ENCODE measurements at regions not wholly inside any gene's neighbourhood (a gene's known extent, or its start where the extent isn't known, plus 50 kb on each side); places are given as distances from the start of the nearest gene placed in this dataset.
A peak's percentile ranks its signal among the peaks of the same experiment; 100 is the strongest.

- TF ChIP-seq CTCF (conservative IDR thresholded peaks at IDR 0.05; ENCODE audit: control insufficient read depth, insufficient read depth, low read depth, low read length): no peak
- no peak overlapping the region for H3K4me3 ChIP-seq (ENCODE audit: control insufficient read depth, low read depth, low read length)
- DNase-seq (ENCODE audit: low read depth): no peak
Measured at GRCh38 chr2:149651229-149651628, 63.7 kb upstream of the MMADHC start.

- TF ChIP-seq CTCF (conservative IDR thresholded peaks at IDR 0.05; ENCODE audit: control insufficient read depth, insufficient read depth, low read depth, low read length): no peak
- no peak overlapping the region for H3K4me3 ChIP-seq (ENCODE audit: control insufficient read depth, low read depth, low read length)
- DNase-seq (ENCODE audit: low read depth): peak; percentile 58
Measured at GRCh38 chr2:149650006-149650405, 62.4 kb upstream of the MMADHC start.

- H3K4me3 ChIP-seq (ENCODE audit: control insufficient read depth, low read depth, low read length): no peak overlapping the region
- peak; percentile 99 for DNase-seq (ENCODE audit: low read depth)
- no peak for TF ChIP-seq CTCF (conservative IDR thresholded peaks at IDR 0.05; ENCODE audit: control insufficient read depth, insufficient read depth, low read depth, low read length)
Measured at GRCh38 chr2:149648282-149649030, 60.9 kb upstream of the MMADHC start.

- no peak overlapping the region for H3K4me3 ChIP-seq (ENCODE audit: control insufficient read depth, low read depth, low read length)
- TF ChIP-seq CTCF (conservative IDR thresholded peaks at IDR 0.05; ENCODE audit: control insufficient read depth, insufficient read depth, low read depth, low read length): peak; percentile 48
- DNase-seq (ENCODE audit: low read depth): peak; percentile 57
Measured at GRCh38 chr2:149645391-149645790, 57.8 kb upstream of the MMADHC start.
